ENCODE measurements at regions not wholly inside any gene's neighbourhood (a gene's known extent, or its start where the extent isn't known, plus 50 kb on each side); places are given as distances from the start of the nearest gene placed in this dataset.

DNA sequence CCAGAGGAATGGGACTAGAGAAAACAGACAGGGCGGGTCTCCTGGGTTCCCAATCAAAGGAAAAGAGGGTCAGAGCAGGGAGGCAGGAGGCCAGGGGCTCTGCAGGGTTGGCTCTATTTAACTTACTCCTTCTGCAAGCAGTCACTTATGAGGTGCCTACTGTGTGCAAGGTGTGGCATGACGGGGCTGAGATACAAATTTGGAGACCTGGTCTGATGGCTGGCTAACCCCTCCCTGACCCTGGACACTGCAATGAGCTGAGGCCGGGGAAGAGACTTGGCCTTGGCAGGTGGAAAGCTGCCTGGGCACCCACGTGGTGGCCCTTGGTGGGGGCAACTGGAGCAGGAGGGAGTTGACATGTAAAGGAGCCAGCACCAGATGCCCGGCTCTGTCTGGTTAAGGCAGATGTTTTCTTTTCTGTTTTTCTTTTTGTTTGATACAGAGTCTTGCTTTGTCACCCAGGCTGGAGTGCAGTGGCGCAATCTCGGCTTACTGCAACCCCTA is 148.5 kb upstream of the GATA6 start:
- TF ChIP-seq, protein P1, sequence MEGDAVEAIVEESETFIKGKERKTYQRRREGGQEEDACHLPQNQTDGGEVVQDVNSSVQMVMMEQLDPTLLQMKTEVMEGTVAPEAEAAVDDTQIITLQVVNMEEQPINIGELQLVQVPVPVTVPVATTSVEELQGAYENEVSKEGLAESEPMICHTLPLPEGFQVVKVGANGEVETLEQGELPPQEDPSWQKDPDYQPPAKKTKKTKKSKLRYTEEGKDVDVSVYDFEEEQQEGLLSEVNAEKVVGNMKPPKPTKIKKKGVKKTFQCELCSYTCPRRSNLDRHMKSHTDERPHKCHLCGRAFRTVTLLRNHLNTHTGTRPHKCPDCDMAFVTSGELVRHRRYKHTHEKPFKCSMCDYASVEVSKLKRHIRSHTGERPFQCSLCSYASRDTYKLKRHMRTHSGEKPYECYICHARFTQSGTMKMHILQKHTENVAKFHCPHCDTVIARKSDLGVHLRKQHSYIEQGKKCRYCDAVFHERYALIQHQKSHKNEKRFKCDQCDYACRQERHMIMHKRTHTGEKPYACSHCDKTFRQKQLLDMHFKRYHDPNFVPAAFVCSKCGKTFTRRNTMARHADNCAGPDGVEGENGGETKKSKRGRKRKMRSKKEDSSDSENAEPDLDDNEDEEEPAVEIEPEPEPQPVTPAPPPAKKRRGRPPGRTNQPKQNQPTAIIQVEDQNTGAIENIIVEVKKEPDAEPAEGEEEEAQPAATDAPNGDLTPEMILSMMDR (conservative IDR thresholded peaks at IDR 0.05; ENCODE audit: low read depth, low read length), result no peak
- TF ChIP-seq, protein P2, sequence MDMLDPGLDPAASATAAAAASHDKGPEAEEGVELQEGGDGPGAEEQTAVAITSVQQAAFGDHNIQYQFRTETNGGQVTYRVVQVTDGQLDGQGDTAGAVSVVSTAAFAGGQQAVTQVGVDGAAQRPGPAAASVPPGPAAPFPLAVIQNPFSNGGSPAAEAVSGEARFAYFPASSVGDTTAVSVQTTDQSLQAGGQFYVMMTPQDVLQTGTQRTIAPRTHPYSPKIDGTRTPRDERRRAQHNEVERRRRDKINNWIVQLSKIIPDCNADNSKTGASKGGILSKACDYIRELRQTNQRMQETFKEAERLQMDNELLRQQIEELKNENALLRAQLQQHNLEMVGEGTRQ (IDR thresholded peaks at IDR 0.05; ENCODE audit: low read depth, low read length), result no peak
- no peak for TF ChIP-seq SMC3 (IDR thresholded peaks at IDR 0.05; ENCODE audit: low read depth, low read length)
- TF ChIP-seq RAD21 (IDR thresholded peaks at IDR 0.05; ENCODE audit: low read length), result no peak

Data from IMR-90 (cell line).